NOMO-1 (cell line): ENCODE measurements at regions not wholly inside any gene's neighbourhood (a gene's known extent, or its start where the extent isn't known, plus 50 kb on each side); places are given as distances from the start of the nearest gene placed in this dataset.

Experiments
- DNase-seq, 2 experiments: peaks; one replicate each; lab custom pipeline; 2025; ENCODE audit not compliant: unreplicated experiment in 2 of 2; lab: John Stamatoyannopoulos, UW

- no peak for DNase-seq
These were observed 184.3 kb downstream of the TTLL2 start for GRCh38 chr6:167508919-167509852.

- DNase-seq: no peak
These were observed 185.0 kb downstream of the TTLL2 start for GRCh38 chr6:167509853-167510220.

- DNase-seq: no peak
These were observed 185.8 kb downstream of the TTLL2 start for GRCh38 chr6:167510648-167511047.

DNA sequence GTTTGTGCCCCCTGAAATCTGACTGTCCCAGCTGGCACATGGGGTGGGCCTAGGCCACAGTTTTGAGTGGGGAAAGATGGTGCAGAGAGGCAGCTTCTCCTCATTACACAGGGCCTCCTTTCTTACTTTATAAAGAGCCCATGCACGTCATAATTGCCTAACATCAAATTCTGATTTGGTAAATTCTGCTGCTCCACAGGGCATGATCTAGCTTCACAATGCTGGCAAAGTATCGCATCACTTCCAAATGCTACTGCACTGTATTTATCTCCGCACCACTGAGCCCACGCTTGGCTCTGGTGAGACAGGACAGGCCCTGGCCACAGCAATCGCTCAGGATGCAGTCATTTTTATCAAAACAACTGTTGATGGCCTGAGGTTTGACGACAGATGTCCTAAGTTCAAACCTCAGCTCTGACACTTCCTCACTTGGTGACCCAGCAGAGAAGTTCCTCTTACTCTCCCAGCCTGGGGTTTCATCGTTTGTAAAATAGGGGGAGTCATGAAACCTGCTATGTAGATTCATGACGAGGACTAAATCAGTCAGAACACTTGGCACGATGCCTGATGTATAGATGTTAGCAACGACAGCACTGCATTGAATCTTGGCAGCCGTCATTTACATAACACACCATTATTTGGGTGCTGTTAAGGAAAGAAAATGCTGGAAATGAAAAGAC lies 187.9 kb downstream of the TTLL2 start:
- peak in 1 of 2 experiments; percentile 6 for DNase-seq

- no peak for DNase-seq
These were observed 188.9 kb downstream of the TTLL2 start for GRCh38 chr6:167513778-167514177.

GRCh38 chr6:167514524-167514923 lies 189.6 kb downstream of the TTLL2 start:
- no peak for DNase-seq

GRCh38 chr6:167515873-167516507 lies 191.1 kb downstream of the TTLL2 start:
- DNase-seq: no peak

DNA sequence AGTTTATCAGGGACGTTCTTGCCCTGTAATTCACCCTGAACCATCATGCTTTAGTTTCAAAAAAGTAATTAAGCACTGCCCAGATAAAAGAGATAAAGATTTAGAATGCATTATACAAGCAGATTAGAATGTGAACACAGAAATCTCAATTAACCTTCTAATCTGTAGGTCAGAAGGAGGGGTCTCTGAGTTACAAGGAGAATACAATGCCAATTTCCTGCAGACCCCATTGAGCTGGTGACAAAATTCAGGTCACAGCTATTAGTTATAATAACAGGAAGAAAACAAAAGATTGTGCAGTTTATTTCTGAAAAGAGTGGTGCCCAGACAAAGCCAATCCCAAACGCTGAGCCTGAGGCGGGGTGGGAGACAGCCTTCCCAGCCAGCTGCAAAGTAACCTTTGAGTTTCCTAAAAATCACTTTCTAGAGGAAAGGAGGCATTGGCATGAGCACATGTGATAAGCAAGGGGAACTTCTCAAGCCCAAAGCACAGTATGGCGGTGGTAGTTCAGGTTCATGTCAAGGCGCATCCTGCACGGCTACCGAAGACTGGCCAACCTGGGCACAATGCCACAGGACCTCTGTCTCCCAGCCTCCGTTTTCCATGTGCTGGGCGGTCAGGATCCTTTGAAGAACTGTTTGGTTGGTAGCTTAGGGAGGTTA lies 192.5 kb downstream of the TTLL2 start:
- no peak for DNase-seq

- DNase-seq: no peak
These were observed 198.5 kb downstream of the TTLL2 start for GRCh38 chr6:167523426-167523825.

DNA sequence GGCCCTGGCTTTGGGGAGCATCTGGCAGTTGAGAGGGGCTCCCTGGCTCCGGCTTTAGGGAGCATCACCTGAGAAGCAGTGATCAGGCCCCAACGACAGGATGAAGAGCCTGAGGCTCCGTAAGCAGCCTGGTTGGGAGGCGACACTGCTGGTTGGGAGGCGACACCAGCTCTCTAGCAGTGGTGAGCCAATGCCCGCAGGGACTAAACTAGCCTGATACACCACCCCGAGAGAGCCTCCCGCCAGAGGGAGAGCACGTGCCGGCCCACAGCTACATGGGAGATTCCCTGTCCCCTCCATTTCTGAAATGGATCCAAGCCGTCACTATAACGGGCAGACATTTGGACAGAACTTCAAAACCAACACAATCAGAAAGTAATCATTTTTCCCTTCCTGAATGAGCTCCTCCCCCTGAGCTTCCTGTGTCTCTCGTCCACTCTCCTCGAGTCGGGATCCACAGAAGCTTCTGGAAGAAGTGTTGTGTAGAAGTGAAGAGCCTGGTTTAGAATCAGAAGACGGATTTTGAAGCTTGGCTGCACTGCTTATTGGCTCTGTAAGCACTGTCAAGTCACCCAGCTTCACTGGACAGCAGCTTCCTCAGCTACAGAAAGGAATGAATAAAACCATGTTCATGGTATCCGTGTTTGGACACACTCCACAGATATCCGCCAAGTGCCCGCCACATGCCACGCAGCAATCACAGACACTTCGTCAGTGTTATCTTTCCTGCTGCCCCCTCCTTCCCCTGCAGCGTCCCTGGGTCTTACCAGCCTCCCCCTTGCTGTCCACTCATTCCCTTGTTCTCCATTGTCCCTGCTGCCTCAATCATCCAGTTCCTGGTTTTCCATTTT lies 199.6 kb downstream of the TTLL2 start:
- no peak for DNase-seq

GRCh38 chr6:167525774-167526173 lies 200.9 kb downstream of the TTLL2 start:
- no peak for DNase-seq

DNA sequence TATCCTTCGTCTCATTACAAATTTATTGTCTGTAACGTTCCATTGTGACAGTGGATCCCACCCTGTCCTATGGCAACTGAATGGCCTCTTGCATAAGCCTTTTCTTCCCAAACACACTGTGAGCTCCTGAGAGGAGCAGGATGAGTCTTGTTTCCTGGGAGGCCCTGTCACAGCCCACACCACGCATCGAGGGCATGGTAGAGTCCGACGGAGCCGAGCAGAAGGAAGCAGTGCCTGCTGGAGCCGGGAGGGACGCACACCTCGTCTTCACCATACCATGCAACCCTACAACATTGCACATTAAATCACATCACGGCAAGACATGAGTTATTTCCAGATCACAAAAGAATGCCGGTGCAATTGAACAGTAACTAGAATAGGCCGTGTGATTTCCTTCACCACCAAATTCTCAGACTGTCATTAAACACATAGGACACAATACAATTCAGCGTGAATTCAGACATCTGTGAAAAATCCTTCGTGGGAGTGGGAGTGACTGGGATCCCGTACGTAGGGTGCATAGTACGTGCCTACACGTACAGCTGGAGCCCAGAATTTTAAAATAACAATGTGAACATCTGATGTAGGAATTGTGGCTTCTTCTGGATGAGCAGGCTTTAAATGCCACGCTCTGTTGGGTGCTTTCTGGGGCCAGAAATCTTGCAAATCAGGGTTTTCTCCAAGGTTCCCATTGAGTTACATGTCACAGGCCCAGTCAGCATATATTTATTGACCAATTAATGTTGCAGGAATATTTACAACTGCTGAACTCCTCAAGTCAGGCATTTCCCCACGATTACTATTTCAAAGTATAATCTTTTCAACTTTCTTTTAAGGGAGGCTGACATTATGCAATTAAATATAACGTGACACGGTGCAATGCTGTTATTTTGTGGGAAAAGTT lies 201.8 kb downstream of the TTLL2 start:
- DNase-seq: no peak

GRCh38 chr6:167528239-167528638 lies 203.4 kb downstream of the TTLL2 start:
- DNase-seq: no peak

DNA sequence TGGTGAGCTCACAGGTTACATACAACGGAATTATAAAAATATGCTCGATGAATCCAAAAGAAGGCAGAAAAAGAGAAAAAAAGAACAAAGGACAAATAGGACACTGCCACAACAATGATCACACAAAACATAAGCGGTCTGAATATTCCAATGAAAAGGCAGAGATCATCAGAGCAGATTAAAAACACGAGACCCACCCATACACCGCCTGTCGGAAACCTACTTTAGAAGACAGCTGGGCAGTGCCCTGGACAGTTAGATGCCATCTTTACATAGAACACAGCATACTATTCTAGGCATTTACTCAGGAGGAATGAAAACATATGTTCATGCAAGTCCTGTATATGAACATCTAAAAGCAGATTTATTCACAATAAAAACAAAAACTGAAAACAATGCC lies 204.1 kb downstream of the TTLL2 start:
- DNase-seq: no peak

DNA sequence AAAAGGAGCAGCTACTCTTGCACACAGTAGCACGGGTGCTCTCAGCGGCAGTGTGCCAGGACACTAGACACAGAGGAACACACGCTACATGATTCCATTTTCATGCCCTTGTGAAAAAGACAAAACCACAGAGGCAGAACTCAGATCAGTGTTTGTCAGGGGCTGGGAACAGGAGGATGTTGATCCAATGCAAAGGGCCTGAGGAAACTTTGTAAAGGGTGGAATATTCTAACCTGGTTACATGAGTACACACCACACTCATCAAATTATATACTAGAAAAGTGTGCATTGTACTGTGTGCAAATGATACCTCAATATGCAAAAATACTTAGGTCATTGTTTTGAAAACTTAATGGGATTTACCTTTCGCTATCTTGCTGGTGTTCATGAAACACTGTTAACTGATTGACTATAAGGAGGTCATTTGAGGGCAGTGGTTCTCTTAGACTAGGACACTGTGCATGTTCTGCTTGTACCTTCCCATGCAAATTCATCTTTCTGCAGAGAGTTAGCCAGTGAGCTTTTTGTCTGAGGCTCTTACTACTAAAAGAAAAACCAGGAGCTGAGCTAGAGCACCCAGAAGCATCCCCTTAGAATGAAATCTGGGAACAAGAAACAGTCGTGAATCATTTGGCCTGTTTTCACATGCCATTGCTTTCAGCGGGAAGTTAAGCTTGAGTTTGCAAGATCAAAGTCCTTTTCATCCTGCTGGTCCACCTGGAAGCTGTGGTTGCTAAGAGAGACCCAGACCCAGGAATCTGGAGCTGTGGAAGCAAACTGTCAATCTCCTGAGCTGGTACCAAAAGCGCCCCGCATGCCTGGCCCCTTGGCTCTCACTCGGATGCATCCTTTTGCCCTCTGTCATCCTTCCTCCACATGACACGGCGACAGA lies 204.8 kb downstream of the TTLL2 start:
- DNase-seq: no peak

DNA sequence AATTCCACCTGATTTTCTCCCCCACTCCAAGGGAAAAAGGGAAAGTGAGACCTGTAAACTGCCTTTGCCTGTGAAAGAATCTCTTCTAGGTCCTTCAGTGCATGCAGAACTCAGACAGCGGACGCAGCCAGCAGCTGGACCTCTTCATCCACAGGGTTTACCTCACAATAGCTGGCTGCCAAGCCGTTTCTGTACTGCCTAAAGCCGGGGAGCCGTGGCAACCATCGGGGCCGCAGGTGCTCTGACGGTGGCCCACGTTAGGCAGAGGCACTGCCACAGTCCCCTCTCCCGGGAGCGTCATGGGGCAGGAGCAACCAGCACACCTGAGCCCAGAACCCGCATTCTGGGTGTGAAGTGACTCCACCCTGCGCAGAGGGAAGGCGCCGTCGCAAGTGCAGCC lies 206.1 kb downstream of the TTLL2 start:
- DNase-seq: no peak

- no peak for DNase-seq
These were observed 207.8 kb downstream of the TTLL2 start for GRCh38 chr6:167532410-167533288.
